ENCODE measurements at regions not wholly inside any gene's neighbourhood (a gene's known extent, or its start where the extent isn't known, plus 50 kb on each side); places are given as distances from the start of the nearest gene placed in this dataset.

- no peak overlapping the region for H3K18ac ChIP-seq (ENCODE audit: low read length)
- H3K4me1 ChIP-seq (ENCODE audit: control insufficient read depth in 1 of 2, insufficient read depth in 2 of 2, low read length in 2 of 2) = no peaks in the 10 kb centered on the region
- H2AK5ac ChIP-seq (ENCODE audit: low read length) = no peak overlapping the region
- H4K12ac ChIP-seq (ENCODE audit: low read depth, low read length) = no peak overlapping the region
- no peak overlapping the region for H4K91ac ChIP-seq (ENCODE audit: low read depth, low read length)
- no peak overlapping the region for H2BK5ac ChIP-seq (ENCODE audit: low read depth, low read length, poor library complexity)
- no peaks in the 10 kb centered on the region for H3K27me3 ChIP-seq (ENCODE audit: insufficient read depth, low read length)
- H3K27ac ChIP-seq (ENCODE audit: low read depth, low read length) = no peak overlapping the region
- DNase-seq = peak in 1 of 2 donors; percentile 2
- no peak overlapping the region for H2BK120ac ChIP-seq (ENCODE audit: insufficient read depth, low read length, poor library complexity)
- H3K14ac ChIP-seq (ENCODE audit: low read length) = no peak overlapping the region
- H3K4me3 ChIP-seq (ENCODE audit: low read depth, low read length) = no peak overlapping the region
- no peak overlapping the region for H3K23ac ChIP-seq (ENCODE audit: low read length)
- no peaks in the 10 kb centered on the region for H3K36me3 ChIP-seq (ENCODE audit: control insufficient read depth in 1 of 2, insufficient read depth in 2 of 2, low read length in 2 of 2)
- H2BK12ac ChIP-seq (ENCODE audit: low read length) = no peak overlapping the region
- no peak overlapping the region for H3K9ac ChIP-seq (ENCODE audit: low read length)
- H4K8ac ChIP-seq (ENCODE audit: low read depth, low read length) = no peak overlapping the region
- WGBS (ENCODE audit: extremely low coverage, insufficient coverage, insufficient read length) = no CpG with 5 or more reads among the region's 1 CpG
- H3K4ac ChIP-seq (ENCODE audit: low read depth, low read length) = no peak overlapping the region
- no peaks in the 10 kb centered on the region for H3K9me3 ChIP-seq (ENCODE audit: insufficient read depth, low read depth, low read length)
- H2AFZ ChIP-seq (ENCODE audit: insufficient read depth, low read length, poor library complexity) = no peak overlapping the region
- no peaks in the 10 kb centered on the region for H3K79me1 ChIP-seq (ENCODE audit: low read length)
- no peaks in the 10 kb centered on the region for H3K79me2 ChIP-seq (ENCODE audit: control insufficient read depth, insufficient read depth, low read length, poor library complexity)
- no peak overlapping the region for H3K4me2 ChIP-seq (ENCODE audit: low read length)
Observed at GRCh38 chr12:60345442-60345841, 749.6 kb downstream of the SLC16A7 start.

DNA sequence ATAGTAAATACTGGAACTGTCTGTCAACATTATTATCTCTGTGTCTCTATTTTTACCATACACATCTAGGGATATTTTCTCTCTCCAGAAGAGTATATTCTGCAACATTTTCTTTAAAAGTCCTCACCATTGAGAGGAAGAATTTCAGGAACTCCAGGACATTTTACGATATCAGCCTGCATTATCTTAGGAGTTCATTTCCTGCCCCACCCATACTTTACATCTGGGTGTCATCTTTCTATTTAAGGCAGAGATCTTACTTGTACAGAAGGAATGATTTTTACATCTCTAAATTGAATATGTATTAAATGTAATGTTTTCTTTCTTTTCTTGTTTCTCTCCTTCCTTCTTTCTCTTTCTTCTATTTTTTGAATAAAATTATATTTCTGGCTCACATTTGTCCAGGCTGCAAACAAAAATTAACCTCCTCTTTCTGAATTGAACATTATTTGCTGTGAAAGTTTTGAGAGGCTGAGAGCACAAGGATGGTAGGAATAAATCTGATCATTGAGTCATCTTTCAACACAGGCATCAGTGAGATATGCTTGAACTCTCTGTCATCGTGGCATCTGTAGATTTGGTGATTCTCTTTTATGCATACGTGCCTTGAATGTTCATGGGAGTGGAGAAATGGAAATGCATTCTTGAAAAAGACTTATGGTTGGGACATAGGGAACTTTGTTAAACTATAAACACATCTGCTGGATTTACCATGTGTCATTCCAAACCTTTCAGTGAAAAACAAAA, 753.6 kb downstream of the SLC16A7 start:
- Histone ChIP-seq H3K79me1 (ENCODE audit: low read length) (no peaks in the 10 kb centered on the region), H3K9ac (ENCODE audit: low read length) (no peak overlapping the region), H4K91ac (ENCODE audit: low read depth, low read length) (no peak overlapping the region), H3K27ac (ENCODE audit: low read depth, low read length) (no peak overlapping the region), H3K4ac (ENCODE audit: low read depth, low read length) (no peak overlapping the region), H3K18ac (ENCODE audit: low read length) (no peak overlapping the region), H3K9me3 (ENCODE audit: insufficient read depth, low read depth, low read length) (no peaks in the 10 kb centered on the region), H3K36me3 (ENCODE audit: control insufficient read depth in 1 of 2, insufficient read depth in 2 of 2, low read length in 2 of 2) (no peaks in the 10 kb centered on the region), H2BK5ac (ENCODE audit: low read depth, low read length, poor library complexity) (no peak overlapping the region), H3K79me2 (ENCODE audit: control insufficient read depth, insufficient read depth, low read length, poor library complexity) (no peaks in the 10 kb centered on the region), H4K12ac (ENCODE audit: low read depth, low read length) (no peak overlapping the region), H2BK12ac (ENCODE audit: low read length) (no peak overlapping the region), H3K4me1 (ENCODE audit: control insufficient read depth in 1 of 2, insufficient read depth in 2 of 2, low read length in 2 of 2) (no peaks in the 10 kb centered on the region), H3K23ac (ENCODE audit: low read length) (no peak overlapping the region), H3K27me3 (ENCODE audit: insufficient read depth, low read length) (no peaks in the 10 kb centered on the region), H3K4me2 (ENCODE audit: low read length) (no peak overlapping the region), H4K8ac (ENCODE audit: low read depth, low read length) (no peak overlapping the region), H2AFZ (ENCODE audit: insufficient read depth, low read length, poor library complexity) (no peak overlapping the region), H3K14ac (ENCODE audit: low read length) (no peak overlapping the region), H2AK5ac (ENCODE audit: low read length) (no peak overlapping the region), H2BK120ac (ENCODE audit: insufficient read depth, low read length, poor library complexity) (no peak overlapping the region), H3K4me3 (ENCODE audit: low read depth, low read length) (no peak overlapping the region)
- no CpG with 5 or more reads among the region's 3 CpGs for WGBS (ENCODE audit: extremely low coverage, insufficient coverage, insufficient read length)
- DNase-seq = no peak

DNA sequence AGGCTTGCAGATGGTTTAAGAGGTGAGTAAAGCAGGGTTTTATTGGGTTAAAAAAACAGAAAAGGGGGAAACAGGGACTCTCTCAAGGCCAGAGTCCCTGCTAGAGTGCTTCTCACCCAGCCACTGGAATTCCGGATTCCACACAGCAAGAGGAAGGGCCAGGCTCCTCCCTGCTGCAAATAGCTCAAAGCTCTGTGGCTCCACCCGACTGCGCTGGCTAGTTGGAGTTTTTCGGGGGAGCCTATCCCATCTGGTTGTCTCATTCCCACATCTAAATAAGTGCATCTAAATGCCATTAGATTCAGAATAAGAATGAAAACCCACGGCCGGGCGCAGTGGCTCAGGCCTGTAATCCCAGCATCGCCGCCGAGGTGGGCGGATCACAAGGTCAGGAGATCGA, 791.5 kb downstream of the SLC16A7 start:
- H3K9ac ChIP-seq (ENCODE audit: low read length) = no peak overlapping the region
- H3K79me1 ChIP-seq (ENCODE audit: low read length) = no peaks in the 10 kb centered on the region
- no peak overlapping the region for H2AK5ac ChIP-seq (ENCODE audit: low read length)
- H3K9me3 ChIP-seq (ENCODE audit: insufficient read depth, low read depth, low read length) = peaks cover 2% of the 10 kb centered on the region
- no peak for DNase-seq
- H3K23ac ChIP-seq (ENCODE audit: low read length) = no peak overlapping the region
- no peaks in the 10 kb centered on the region for H3K79me2 ChIP-seq (ENCODE audit: control insufficient read depth, insufficient read depth, low read length, poor library complexity)
- no peak overlapping the region for H3K27ac ChIP-seq (ENCODE audit: low read depth, low read length)
- H3K14ac ChIP-seq (ENCODE audit: low read length) = no peak overlapping the region
- no peak overlapping the region for H3K4ac ChIP-seq (ENCODE audit: low read depth, low read length)
- no peaks in the 10 kb centered on the region for H3K27me3 ChIP-seq (ENCODE audit: insufficient read depth, low read length)
- H2BK120ac ChIP-seq (ENCODE audit: insufficient read depth, low read length, poor library complexity) = no peak overlapping the region
- H3K4me1 ChIP-seq (ENCODE audit: control insufficient read depth in 1 of 2, insufficient read depth in 2 of 2, low read length in 2 of 2) = no peaks in the 10 kb centered on the region
- H4K8ac ChIP-seq (ENCODE audit: low read depth, low read length) = no peak overlapping the region
- no peak overlapping the region for H4K12ac ChIP-seq (ENCODE audit: low read depth, low read length)
- no peak overlapping the region for H3K18ac ChIP-seq (ENCODE audit: low read length)
- H2AFZ ChIP-seq (ENCODE audit: insufficient read depth, low read length, poor library complexity) = no peak overlapping the region
- H3K4me3 ChIP-seq (ENCODE audit: low read depth, low read length) = no peak overlapping the region
- H2BK5ac ChIP-seq (ENCODE audit: low read depth, low read length, poor library complexity) = no peak overlapping the region
- H2BK12ac ChIP-seq (ENCODE audit: low read length) = no peak overlapping the region
- H3K4me2 ChIP-seq (ENCODE audit: low read length) = no peak overlapping the region
- no peak overlapping the region for H4K91ac ChIP-seq (ENCODE audit: low read depth, low read length)
- no peaks in the 10 kb centered on the region for H3K36me3 ChIP-seq (ENCODE audit: control insufficient read depth in 1 of 2, insufficient read depth in 2 of 2, low read length in 2 of 2)
- WGBS (ENCODE audit: extremely low coverage, insufficient coverage, insufficient read length) = no CpG with 5 or more reads among the region's 12 CpGs

- Histone ChIP-seq H2BK12ac (ENCODE audit: low read length) (no peak overlapping the region), H3K27ac (ENCODE audit: low read depth, low read length) (no peak overlapping the region), H3K9me3 (ENCODE audit: insufficient read depth, low read depth, low read length) (peaks cover 2% of the 10 kb centered on the region), H3K4me2 (ENCODE audit: low read length) (no peak overlapping the region), H2AFZ (ENCODE audit: insufficient read depth, low read length, poor library complexity) (no peak overlapping the region), H2BK120ac (ENCODE audit: insufficient read depth, low read length, poor library complexity) (no peak overlapping the region), H3K27me3 (ENCODE audit: insufficient read depth, low read length) (no peaks in the 10 kb centered on the region), H3K9ac (ENCODE audit: low read length) (no peak overlapping the region), H2AK5ac (ENCODE audit: low read length) (no peak overlapping the region), H3K4ac (ENCODE audit: low read depth, low read length) (no peak overlapping the region), H3K23ac (ENCODE audit: low read length) (no peak overlapping the region), H3K36me3 (ENCODE audit: control insufficient read depth in 1 of 2, insufficient read depth in 2 of 2, low read length in 2 of 2) (no peaks in the 10 kb centered on the region), H4K12ac (ENCODE audit: low read depth, low read length) (no peak overlapping the region), H3K79me1 (ENCODE audit: low read length) (no peaks in the 10 kb centered on the region), H4K8ac (ENCODE audit: low read depth, low read length) (no peak overlapping the region), H3K4me3 (ENCODE audit: low read depth, low read length) (no peak overlapping the region), H3K18ac (ENCODE audit: low read length) (no peak overlapping the region), H2BK5ac (ENCODE audit: low read depth, low read length, poor library complexity) (no peak overlapping the region), H3K79me2 (ENCODE audit: control insufficient read depth, insufficient read depth, low read length, poor library complexity) (no peaks in the 10 kb centered on the region), H3K14ac (ENCODE audit: low read length) (no peak overlapping the region), H3K4me1 (ENCODE audit: control insufficient read depth in 1 of 2, insufficient read depth in 2 of 2, low read length in 2 of 2) (no peaks in the 10 kb centered on the region), H4K91ac (ENCODE audit: low read depth, low read length) (no peak overlapping the region)
- no CpG with 5 or more reads among the region's 3 CpGs for WGBS (ENCODE audit: extremely low coverage, insufficient coverage, insufficient read length)
- no peak for DNase-seq
Observed at GRCh38 chr12:60391051-60391450, 795.2 kb downstream of the SLC16A7 start.

Data from trophoblast cell (in vitro differentiated cells and primary cell).